ENCODE measurements at regions not wholly inside any gene's neighbourhood (a gene's known extent, or its start where the extent isn't known, plus 50 kb on each side); places are given as distances from the start of the nearest gene placed in this dataset.

DNA sequence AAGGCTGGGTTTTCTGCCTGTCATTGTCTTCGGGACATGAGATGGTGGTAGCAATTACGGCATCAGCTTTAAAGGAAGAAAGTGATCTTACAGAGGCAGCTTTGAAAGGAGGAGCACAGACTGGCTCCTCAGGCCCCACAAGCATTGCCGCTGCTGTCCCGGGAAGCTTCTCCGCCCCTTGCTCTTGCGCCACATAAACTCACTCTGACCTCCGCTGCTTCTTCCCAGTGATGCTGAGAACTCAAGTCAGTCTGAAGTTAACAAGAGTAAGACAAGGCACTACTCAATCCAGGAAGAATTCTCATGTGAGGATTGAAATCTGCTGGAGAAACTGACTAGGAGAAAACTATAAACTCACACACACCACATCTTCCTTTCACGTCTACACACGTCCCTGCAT is 112.4 kb upstream of the RIOK3 start:
- H2BK120ac ChIP-seq (ENCODE audit: low read depth, low read length) = no peak overlapping the region
- H4K20me1 ChIP-seq (ENCODE audit: insufficient read depth, low read length) = no peaks in the 10 kb centered on the region
- DNase-seq (peak; percentile 67), ATAC-seq (ENCODE audit: low read depth) (peak; percentile 89)
- no peak overlapping the region for H3K14ac ChIP-seq (replicated peaks; ENCODE audit: low read depth, low read length)
- H3K4me1 ChIP-seq (ENCODE audit: control insufficient read depth, insufficient read depth, low read length) = peaks cover 9% of the 10 kb centered on the region
- H2BK5ac ChIP-seq (ENCODE audit: low read depth, low read length, poor library complexity, severe bottlenecking) = no peak overlapping the region
- no peak overlapping the region for H3K4me3 ChIP-seq (ENCODE audit: insufficient read depth, low read depth, low read length)
- H2BK20ac ChIP-seq (ENCODE audit: low read depth, low read length) = no peak overlapping the region
- ChIA-PET POLR2A (ENCODE audit: unreplicated experiment) (no interaction called here), CTCF (interaction anchor here (1.0 kb wide), 1 partner anchor 20 kb away, joined by 3 read pairs; no protein-coding TSS in a partner anchor)
- H3K18ac ChIP-seq (ENCODE audit: low read depth, low read length) = peak overlapping the region; percentile 16; the same call in 1 of the 2 replicates
- peak overlapping the region; percentile 9; the same call in 1 of the 2 replicates for H3K9ac ChIP-seq (ENCODE audit: low read depth, low read length)
- no peak overlapping the region for H4K5ac ChIP-seq (ENCODE audit: low read depth, low read length)
- no peaks in the 10 kb centered on the region for H3K9me3 ChIP-seq (ENCODE audit: control insufficient read depth, insufficient read depth, low read length)
- no peak overlapping the region; the same call in 1 of the 2 replicates for H3K23ac ChIP-seq (ENCODE audit: low read depth, low read length)
- WGBS, 2 experiments (ENCODE audit: extremely low coverage in 2 of 2, insufficient read length in 1 of 2) = no CpG with 5 or more reads among the region's 9 CpGs
- no peak overlapping the region for H2BK15ac ChIP-seq (ENCODE audit: low read depth, low read length)
- in situ Hi-C loops (cut with MboI; ENCODE audit: low sequenced_read_pairs) = no loop called here
- peak overlapping the region; percentile 0; the same call in 1 of the 2 replicates for H2AK5ac ChIP-seq (ENCODE audit: low read depth, low read length)
- dilution Hi-C loops (cut with HindIII; ENCODE audit: low sequenced_read_pairs, unreplicated experiment) = no loop called here
- no peaks in the 10 kb centered on the region for H3K79me1 ChIP-seq (ENCODE audit: low read depth in 1 of 2, low read length in 2 of 2)
- peak overlapping the region; percentile 3 for H2AFZ ChIP-seq (replicated peaks; ENCODE audit: low read length, poor library complexity)
- H3K4ac ChIP-seq (ENCODE audit: low read depth, low read length) = no peak overlapping the region
- H2AK9ac ChIP-seq (replicated peaks; ENCODE audit: low read depth, low read length, poor library complexity) = no peak overlapping the region
- H3K36me3 ChIP-seq (ENCODE audit: control insufficient read depth, insufficient read depth, low read length) = no peaks in the 10 kb centered on the region
- H4K91ac ChIP-seq (ENCODE audit: insufficient read depth, low read depth, low read length) = no peak overlapping the region
- intact Hi-C loops (cut with micrococcal nuclease) = no loop called here
- no peaks in the 10 kb centered on the region for H3K27me3 ChIP-seq (ENCODE audit: control insufficient read depth, insufficient read depth, low read length)
- H3K56ac ChIP-seq (ENCODE audit: extremely low read depth, insufficient read depth, low read length) = no peak overlapping the region
- BruUV-seq (replicated peaks) = no TSS peak
- TF ChIP-seq CEBPB (IDR thresholded peaks at IDR 0.05; ENCODE audit: low read depth, low read length) = peak; percentile 85
- TF ChIP-seq ELK1 (IDR thresholded peaks at IDR 0.05; ENCODE audit: borderline replicate concordance, low read depth, low read length) = no peak
- no peak for TF ChIP-seq RAD21 (IDR thresholded peaks at IDR 0.05; ENCODE audit: low read length)
- peak overlapping the region; percentile 65; the same call in 1 of the 2 replicates for H3K27ac ChIP-seq (ENCODE audit: insufficient read depth, low read length)
- peaks cover 3% of the 10 kb centered on the region; the same call in 1 of the 2 replicates for H3K9me1 ChIP-seq (ENCODE audit: insufficient read depth, low read length)
- 0 out of 2 replicates have a peak overlapping the region, but pooled peaks have one; percentile 32 for H3K4me2 ChIP-seq (ENCODE audit: low read depth, low read length)
- peak overlapping the region in 1 of 2 experiments; percentile 50; a peak in 1 of 4 replicates for H4K8ac ChIP-seq (ENCODE audit: low read depth in 2 of 2, low read length in 2 of 2)

Measured in IMR-90 (cell line).